ENCODE measurements at regions not wholly inside any gene's neighbourhood (a gene's known extent, or its start where the extent isn't known, plus 50 kb on each side); places are given as distances from the start of the nearest gene placed in this dataset.

GRCh38 chrX:16278927-16279326 lies 111.6 kb downstream of the MAGEB17 start:
- Mint-ChIP-seq H3K27me3 (no peaks in the 10 kb centered on the region), H3K36me3 (ENCODE audit: insufficient read depth) (peaks cover 38% of the 10 kb centered on the region), H3K4me3 (ENCODE audit: low read depth) (no peak overlapping the region), H3K4me1 (ENCODE audit: low read depth) (no peaks in the 10 kb centered on the region), H3K9me3 (ENCODE audit: low read depth) (peaks cover 73% of the 10 kb centered on the region), H3K27ac (no peak overlapping the region)
- no peak for TF ChIP-seq CTCF (IDR thresholded peaks at IDR 0.05; ENCODE audit: unreplicated experiment)
- DNase-seq (ENCODE audit: low spot score, unreplicated experiment), result no peak

- peaks cover 53% of the 10 kb centered on the region for H3K9me3 Mint-ChIP-seq (ENCODE audit: low read depth)
- no peaks in the 10 kb centered on the region for H3K27me3 Mint-ChIP-seq
- TF ChIP-seq CTCF (IDR thresholded peaks at IDR 0.05; ENCODE audit: unreplicated experiment), result no peak
- H3K27ac Mint-ChIP-seq, result no peak overlapping the region
- H3K36me3 Mint-ChIP-seq (ENCODE audit: insufficient read depth), result peaks cover 41% of the 10 kb centered on the region
- H3K4me3 Mint-ChIP-seq (ENCODE audit: low read depth), result no peak overlapping the region
- no peaks in the 10 kb centered on the region for H3K4me1 Mint-ChIP-seq (ENCODE audit: low read depth)
- no peak for DNase-seq (ENCODE audit: low spot score, unreplicated experiment)
Observed at GRCh38 chrX:16282209-16282608, 114.9 kb downstream of the MAGEB17 start.

- TF ChIP-seq CTCF (IDR thresholded peaks at IDR 0.05; ENCODE audit: unreplicated experiment), result no peak
- peaks cover 31% of the 10 kb centered on the region for H3K36me3 Mint-ChIP-seq (ENCODE audit: insufficient read depth)
- H3K4me1 Mint-ChIP-seq (ENCODE audit: low read depth), result no peaks in the 10 kb centered on the region
- no peak overlapping the region for H3K27ac Mint-ChIP-seq
- no peak for DNase-seq (ENCODE audit: low spot score, unreplicated experiment)
- peaks cover 33% of the 10 kb centered on the region for H3K9me3 Mint-ChIP-seq (ENCODE audit: low read depth)
- H3K4me3 Mint-ChIP-seq (ENCODE audit: low read depth), result no peak overlapping the region
- no peaks in the 10 kb centered on the region for H3K27me3 Mint-ChIP-seq
Observed at GRCh38 chrX:16284842-16285241, 117.6 kb downstream of the MAGEB17 start.

- H3K36me3 Mint-ChIP-seq (ENCODE audit: insufficient read depth), result peaks cover 19% of the 10 kb centered on the region
Observed at GRCh38 chrX:16290997-16291396, 123.7 kb downstream of the MAGEB17 start.

GRCh38 chrX:16300831-16301230 lies 133.6 kb downstream of the MAGEB17 start:
- H3K36me3 Mint-ChIP-seq (ENCODE audit: insufficient read depth), result peaks cover 3% of the 10 kb centered on the region
- DNase-seq (ENCODE audit: low spot score, unreplicated experiment), result no peak
- H3K4me3 Mint-ChIP-seq (ENCODE audit: low read depth), result no peak overlapping the region
- H3K27ac Mint-ChIP-seq, result no peak overlapping the region
- H3K27me3 Mint-ChIP-seq, result no peaks in the 10 kb centered on the region
- peaks cover 15% of the 10 kb centered on the region for H3K4me1 Mint-ChIP-seq (ENCODE audit: low read depth)
- H3K9me3 Mint-ChIP-seq (ENCODE audit: low read depth), result no peaks in the 10 kb centered on the region
- no peak for TF ChIP-seq CTCF (IDR thresholded peaks at IDR 0.05; ENCODE audit: unreplicated experiment)

More at GRCh38 chrX:16290997-16291396, 123.7 kb downstream of the MAGEB17 start:
- Mint-ChIP-seq H3K4me3 (ENCODE audit: low read depth) (no peak overlapping the region), H3K9me3 (ENCODE audit: low read depth) (peaks cover 11% of the 10 kb centered on the region), H3K27me3 (no peaks in the 10 kb centered on the region), H3K4me1 (ENCODE audit: low read depth) (peaks cover 8% of the 10 kb centered on the region), H3K27ac (no peak overlapping the region)
- no peak for DNase-seq (ENCODE audit: low spot score, unreplicated experiment)
- no peak for TF ChIP-seq CTCF (IDR thresholded peaks at IDR 0.05; ENCODE audit: unreplicated experiment)

All from progenitor cell of endocrine pancreas (in vitro differentiated cells).